OCI-LY3 (cell line): ENCODE measurements at regions not wholly inside any gene's neighbourhood (a gene's known extent, or its start where the extent isn't known, plus 50 kb on each side); places are given as distances from the start of the nearest gene placed in this dataset.

Experiments used
- H2AFZ ChIP-seq: fragments of 200-600, 300-600 bp; shearing (Covaris generic); 2 replicates; pipeline ENCODE4 v1.6.0; 2014; ENCODE audit warnings: antibody characterized with exemption, low read depth, low read length
- H3K27ac ChIP-seq: fragments of 200-600, 300-600 bp; sonication (generic); 2 replicates; pipeline ENCODE4 v1.5.1; 2014; ENCODE audit warnings: mild to moderate bottlenecking, low read length, moderate library complexity, mixed read lengths
- H3K27me3 ChIP-seq: fragments of 200-600, 300-600 bp; sonication (generic); 2 replicates; pipeline ENCODE4 v1.6.1; 2014; ENCODE audit warnings: low read depth, low read length, mixed read lengths
- H3K36me3 ChIP-seq: fragments of 200-600, 300-600 bp; sonication (generic); replicated peaks from 2 replicates; pipeline ENCODE3; 2014; ENCODE audit warnings: low read depth, low read length, mixed read lengths
- H3K4me1 ChIP-seq: fragments of 300-600, 200-600 bp; sonication (generic); 2 replicates; pipeline ENCODE4 v1.6.1; 2014; ENCODE audit warnings: low read length, mixed read lengths
- H3K4me2 ChIP-seq: fragments of 200-600, 300-600 bp; sonication (generic); 2 replicates; pipeline ENCODE4 v1.6.1; 2014; ENCODE audit warnings: low read length, mixed read lengths
- H3K4me3 ChIP-seq: fragments of 300-600, 200-600 bp; sonication (generic); 2 replicates; pipeline ENCODE4 v1.5.1; 2014; ENCODE audit warnings: antibody characterized with exemption, mild to moderate bottlenecking, low read length, moderate library complexity
- H3K79me2 ChIP-seq: fragments of 300-600, 200-600 bp; shearing (Covaris generic); 2 replicates; pipeline ENCODE4 v1.6.1; 2014; ENCODE audit warnings: mild to moderate bottlenecking, low read length, mixed read lengths
- H3K9ac ChIP-seq: fragments of 300-600, 200-600 bp; shearing (Covaris generic); 2 replicates; pipeline ENCODE4 v1.6.0; 2014; ENCODE audit warnings: mild to moderate bottlenecking, low read length, moderate library complexity
- H3K9me3 ChIP-seq: fragments of 200-600, 300-600 bp; shearing (Covaris generic); 2 replicates; pipeline ENCODE4 v1.6.1; 2014; ENCODE audit warnings: low read length, mixed read lengths; ENCODE audit not compliant: insufficient read depth
- H4K20me1 ChIP-seq: fragments of 200-600, 300-600 bp; sonication (generic); 2 replicates; pipeline ENCODE4 v1.6.1; 2016; ENCODE audit warnings: low read length, mixed read lengths; ENCODE audit not compliant: insufficient read depth
- CTCF ChIP-seq: fragments of 200-600, 300-600 bp; sonication (generic); IDR thresholded peaks from 2 replicates; pipeline ENCODE4 v1.5.1; 2014; ENCODE audit warnings: antibody characterized with exemption, low read length, low read depth
- EZH2phosphoT487 ChIP-seq: fragments of 200-600 bp; shearing (Covaris generic); IDR thresholded peaks from 2 replicates; pipeline ENCODE4 v1.6.1; 2018; ENCODE audit warnings: antibody characterized with exemption, mixed run types, low read depth

DNA sequence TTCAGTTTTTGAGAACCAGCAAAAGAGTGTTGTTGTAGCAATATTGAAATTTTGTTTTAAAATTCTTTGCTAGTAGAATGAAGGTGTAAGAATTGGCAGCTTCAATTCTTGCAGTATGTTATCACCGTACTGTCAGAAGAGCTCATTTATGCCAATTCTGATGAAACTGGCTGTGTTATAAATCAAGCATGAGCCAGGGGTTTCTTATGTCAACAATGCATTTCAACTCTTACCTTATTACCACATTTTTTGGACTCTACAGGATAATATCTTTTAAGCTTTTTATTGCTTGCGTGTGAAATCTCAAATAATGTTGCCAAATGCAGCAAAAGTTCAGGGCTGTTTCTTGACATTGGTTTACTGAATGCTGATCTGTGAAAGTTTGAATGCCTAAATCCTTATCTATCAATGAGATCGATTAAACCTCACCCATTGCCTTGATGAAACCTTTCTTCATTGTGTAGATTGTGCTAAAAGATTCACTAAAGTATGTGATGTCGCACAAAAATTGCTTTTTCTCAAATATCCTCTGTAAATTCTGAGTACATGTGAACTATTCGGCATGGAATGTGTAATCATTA lies 1389.3 kb upstream of the ZEB2 start:
- Histone ChIP-seq H3K4me3 (no peak overlapping the region), H3K36me3 (peaks cover 27% of the 10 kb centered on the region), H3K79me2 (no peaks in the 10 kb centered on the region), H4K20me1 (no peaks in the 10 kb centered on the region), H3K4me1 (peaks cover 29% of the 10 kb centered on the region), H3K27ac (peak overlapping the region; percentile 92), H3K9ac (no peak overlapping the region), H3K9me3 (peaks cover 15% of the 10 kb centered on the region; the same call in 1 of the 2 replicates), H3K4me2 (no peak overlapping the region), H3K27me3 (no peaks in the 10 kb centered on the region), H2AFZ (no peak overlapping the region)
- TF ChIP-seq CTCF (no peak), EZH2phosphoT487 (no peak)

DNA sequence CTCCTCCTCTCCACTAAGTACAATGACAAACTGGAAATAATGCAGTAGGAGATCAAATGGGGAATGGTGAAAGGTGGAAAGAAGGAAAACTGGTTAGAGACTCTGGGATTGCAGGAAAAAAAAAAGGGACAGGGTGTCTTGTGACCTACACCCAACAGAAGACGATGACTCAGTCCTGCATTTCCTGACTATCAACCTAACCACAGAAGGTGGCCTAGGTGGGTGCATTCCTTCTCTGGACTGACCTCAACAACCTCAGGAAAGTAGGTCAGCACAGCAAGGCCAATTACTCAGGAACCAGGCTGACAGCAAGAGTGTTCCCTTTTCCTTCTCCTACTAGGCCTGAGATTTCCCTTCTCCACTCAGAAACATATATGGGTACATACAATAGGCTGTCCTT lies 1386.4 kb upstream of the ZEB2 start:
- Histone ChIP-seq H2AFZ (no peak overlapping the region), H3K9me3 (peaks cover 15% of the 10 kb centered on the region; the same call in 1 of the 2 replicates), H3K4me3 (no peak overlapping the region), H3K4me1 (peaks cover 25% of the 10 kb centered on the region), H3K9ac (no peak overlapping the region), H3K27me3 (no peaks in the 10 kb centered on the region), H3K36me3 (peaks cover 17% of the 10 kb centered on the region), H3K4me2 (no peak overlapping the region), H3K79me2 (no peaks in the 10 kb centered on the region), H4K20me1 (no peaks in the 10 kb centered on the region), H3K27ac (no peak overlapping the region)
- no peak for TF ChIP-seq EZH2phosphoT487
- no peak for TF ChIP-seq CTCF

GRCh38 chr2:145905371-145905770 lies 1385.5 kb upstream of the ZEB2 start:
- TF ChIP-seq CTCF (no peak), EZH2phosphoT487 (no peak)
- no peak overlapping the region for H3K9ac ChIP-seq
- H3K4me2 ChIP-seq: no peak overlapping the region

GRCh38 chr2:145897151-145897550 lies 1377.2 kb upstream of the ZEB2 start:
- TF ChIP-seq EZH2phosphoT487 (no peak), CTCF (no peak)
- Histone ChIP-seq H3K27me3 (no peaks in the 10 kb centered on the region), H3K4me1 (peaks cover 9% of the 10 kb centered on the region), H3K36me3 (no peaks in the 10 kb centered on the region), H3K9me3 (no peaks in the 10 kb centered on the region), H3K4me2 (no peak overlapping the region), H3K27ac (no peak overlapping the region), H2AFZ (no peak overlapping the region), H3K9ac (no peak overlapping the region), H3K4me3 (no peak overlapping the region), H3K79me2 (no peaks in the 10 kb centered on the region), H4K20me1 (no peaks in the 10 kb centered on the region)

More at GRCh38 chr2:145905371-145905770, 1385.5 kb upstream of the ZEB2 start:
- Histone ChIP-seq H3K79me2 (no peaks in the 10 kb centered on the region), H3K4me3 (no peak overlapping the region), H3K4me1 (peaks cover 15% of the 10 kb centered on the region), H3K36me3 (peaks cover 17% of the 10 kb centered on the region), H3K9me3 (peaks cover 15% of the 10 kb centered on the region; the same call in 1 of the 2 replicates), H2AFZ (no peak overlapping the region), H3K27me3 (no peaks in the 10 kb centered on the region), H4K20me1 (no peaks in the 10 kb centered on the region), H3K27ac (no peak overlapping the region)
